RWPE2 (cell line): ENCODE measurements at regions not wholly inside any gene's neighbourhood (a gene's known extent, or its start where the extent isn't known, plus 50 kb on each side); places are given as distances from the start of the nearest gene placed in this dataset.

ENCODE experiments used
- ATAC-seq: fragments of 200-7000 bp; cut with Tn5 transposase; 3 replicates; pipeline ENCODE4 v1.9.1; 2021; ENCODE audit warnings: low read depth
- DNase-seq: peaks from one replicate; pipeline ENCODE4 v3.0.0-alpha.2; 2020; ENCODE audit warnings: low spot score
- H3K27ac ChIP-seq: fragments of 450-650 bp; 2 replicates; pipeline ENCODE4 v1.5.1; 2017; ENCODE audit warnings: mild to moderate bottlenecking; ENCODE audit not compliant: poor library complexity, severe bottlenecking
- H3K27me3 ChIP-seq: fragments of 250-450 bp; sonication (Bioruptor Pico); 2 replicates; pipeline ENCODE4 v1.5.1; 2021; ENCODE audit warnings: mild to moderate bottlenecking, moderate library complexity; ENCODE audit not compliant: insufficient read depth, poor library complexity, severe bottlenecking
- H3K36me3 ChIP-seq: fragments of 250-450 bp; sonication (Bioruptor Pico); 2 replicates; pipeline ENCODE4 v1.5.1; 2020; ENCODE audit warnings: low read depth, mild to moderate bottlenecking, moderate library complexity
- H3K4me1 ChIP-seq: fragments of 250-450 bp; sonication (Bioruptor Pico); 2 replicates; pipeline ENCODE4 v1.5.1; 2021; ENCODE audit warnings: mild to moderate bottlenecking, moderate library complexity; ENCODE audit not compliant: insufficient read depth, poor library complexity, severe bottlenecking
- H3K4me3 ChIP-seq: fragments of 250-450 bp; sonication (Bioruptor Pico); 2 replicates; pipeline ENCODE4 v1.5.1; 2021; ENCODE audit warnings: mild to moderate bottlenecking, moderate library complexity; ENCODE audit not compliant: severe bottlenecking
- H3K9me3 ChIP-seq: fragments of 250-450 bp; sonication (Bioruptor Pico); 2 replicates; pipeline ENCODE4 v1.5.1; 2021; ENCODE audit warnings: mild to moderate bottlenecking, moderate library complexity; ENCODE audit not compliant: severe bottlenecking
- CTCF ChIP-seq: fragments of 450-650 bp; IDR thresholded peaks from one replicate; pipeline ENCODE4 v1.5.1; 2017; ENCODE audit warnings: mild to moderate bottlenecking, moderate library complexity; ENCODE audit not compliant: poor library complexity, severe bottlenecking

GRCh38 chr20:24827603-24828295 lies 121.3 kb upstream of the CST7 start:
- Histone ChIP-seq H3K9me3 (no peaks in the 10 kb centered on the region), H3K4me1 (no peaks in the 10 kb centered on the region), H3K27me3 (no peaks in the 10 kb centered on the region), H3K36me3 (no peaks in the 10 kb centered on the region), H3K4me3 (no peak overlapping the region), H3K27ac (no peak overlapping the region)
- DNase-seq (peak; percentile 29), ATAC-seq (no peak)
- TF ChIP-seq CTCF = no peak

GRCh38 chr20:24828992-24829648 lies 119.9 kb upstream of the CST7 start:
- Histone ChIP-seq H3K27me3 (no peaks in the 10 kb centered on the region), H3K4me3 (no peak overlapping the region), H3K4me1 (no peaks in the 10 kb centered on the region), H3K36me3 (no peaks in the 10 kb centered on the region), H3K9me3 (no peaks in the 10 kb centered on the region), H3K27ac (no peak overlapping the region)
- no peak for TF ChIP-seq CTCF
- DNase-seq = peak; percentile 24
- no peak for ATAC-seq

- Histone ChIP-seq H3K27ac (no peak overlapping the region), H3K9me3 (no peaks in the 10 kb centered on the region), H3K4me1 (no peaks in the 10 kb centered on the region), H3K4me3 (no peak overlapping the region), H3K27me3 (no peaks in the 10 kb centered on the region), H3K36me3 (no peaks in the 10 kb centered on the region)
- TF ChIP-seq CTCF = no peak
- ATAC-seq = no peak
- DNase-seq = no peak
Measured at GRCh38 chr20:24829649-24830370, 119.3 kb upstream of the CST7 start.

- Histone ChIP-seq H3K27me3 (no peaks in the 10 kb centered on the region), H3K4me1 (no peaks in the 10 kb centered on the region), H3K36me3 (no peaks in the 10 kb centered on the region), H3K9me3 (no peaks in the 10 kb centered on the region), H3K27ac (no peak overlapping the region), H3K4me3 (no peak overlapping the region)
- ATAC-seq (no peak), DNase-seq (no peak)
- no peak for TF ChIP-seq CTCF
Measured at GRCh38 chr20:24830649-24831048, 118.4 kb upstream of the CST7 start.
